ENCODE measurements at regions not wholly inside any gene's neighbourhood (a gene's known extent, or its start where the extent isn't known, plus 50 kb on each side); places are given as distances from the start of the nearest gene placed in this dataset.

- TF ChIP-seq CTCF (IDR thresholded peaks at IDR 0.05), result no peak
These were observed 447.3 kb upstream of the NRP1 start for GRCh38 chr10:33781606-33782395.

DNA sequence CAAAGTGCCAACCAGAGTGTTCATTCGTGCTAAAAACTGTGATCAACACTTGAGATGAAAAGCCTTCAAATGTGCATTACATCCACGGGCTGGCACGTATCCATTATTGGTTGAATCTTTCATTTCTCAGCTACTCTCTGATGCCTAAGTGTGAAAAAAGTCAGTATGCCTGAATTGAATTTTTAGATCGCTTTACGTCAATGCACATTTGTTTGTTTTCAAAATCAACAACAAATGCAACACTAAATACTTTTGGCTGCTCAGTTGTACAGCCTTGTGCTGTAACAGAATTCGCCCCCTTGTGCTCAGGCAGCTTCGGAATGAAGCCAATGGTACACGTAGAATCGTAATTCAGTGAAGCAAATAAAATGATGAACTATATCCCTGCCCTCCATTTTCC, 446.5 kb upstream of the NRP1 start:
- TF ChIP-seq CTCF (IDR thresholded peaks at IDR 0.05), result no peak

- TF ChIP-seq CTCF (IDR thresholded peaks at IDR 0.05), result no peak
These were observed 442.8 kb upstream of the NRP1 start for GRCh38 chr10:33777223-33777622.

DNA sequence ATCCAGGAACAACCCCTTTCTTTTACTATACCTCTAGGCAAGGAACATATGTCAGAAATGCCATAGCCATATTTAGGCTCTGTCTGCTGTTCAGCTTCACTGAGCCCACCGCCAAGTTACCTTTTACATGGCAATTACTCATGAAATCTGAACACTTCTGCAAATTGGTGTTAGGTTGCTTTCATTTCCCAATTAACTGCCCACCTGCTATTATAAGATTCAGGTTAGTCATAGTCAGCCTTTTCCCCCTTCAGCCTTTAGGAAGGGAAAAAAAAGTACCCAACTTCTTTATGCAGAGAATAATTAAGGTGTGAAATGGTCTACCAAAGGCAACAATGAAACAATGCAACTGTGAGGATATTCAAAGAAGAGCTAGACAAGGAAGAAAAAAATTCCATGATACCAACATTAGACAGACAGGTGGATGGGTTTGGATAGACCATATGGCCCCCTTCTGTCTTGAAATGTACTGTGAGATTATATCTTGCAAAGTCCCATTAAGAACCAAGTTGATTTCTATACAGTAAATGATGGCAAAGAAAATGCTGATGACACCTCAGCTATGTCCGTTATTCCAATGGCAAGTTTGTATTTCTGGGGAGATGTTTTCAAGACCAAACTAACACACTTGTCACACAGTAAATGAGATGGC, 442.1 kb upstream of the NRP1 start:
- no peak for TF ChIP-seq CTCF (IDR thresholded peaks at IDR 0.05)

DNA sequence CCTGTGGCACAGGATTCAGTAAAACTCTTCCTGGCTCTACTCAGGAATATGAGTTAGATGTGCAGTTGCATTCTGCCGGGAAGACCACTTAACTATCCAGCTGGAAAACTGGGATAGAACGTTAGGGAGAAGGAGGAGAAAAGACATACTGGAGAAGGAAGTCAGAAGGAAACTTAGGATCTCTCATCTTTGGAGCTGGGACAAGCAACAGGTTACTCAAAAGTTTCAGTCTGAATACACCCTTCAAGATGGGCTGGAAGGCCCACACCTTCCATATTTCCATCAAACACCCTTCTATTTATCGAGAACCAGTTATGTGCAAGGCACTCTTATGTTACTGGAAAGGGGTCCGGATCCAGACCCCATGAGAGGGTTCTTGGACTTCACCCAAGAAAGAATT, 440.4 kb upstream of the NRP1 start:
- TF ChIP-seq CTCF (IDR thresholded peaks at IDR 0.05), result no peak

DNA sequence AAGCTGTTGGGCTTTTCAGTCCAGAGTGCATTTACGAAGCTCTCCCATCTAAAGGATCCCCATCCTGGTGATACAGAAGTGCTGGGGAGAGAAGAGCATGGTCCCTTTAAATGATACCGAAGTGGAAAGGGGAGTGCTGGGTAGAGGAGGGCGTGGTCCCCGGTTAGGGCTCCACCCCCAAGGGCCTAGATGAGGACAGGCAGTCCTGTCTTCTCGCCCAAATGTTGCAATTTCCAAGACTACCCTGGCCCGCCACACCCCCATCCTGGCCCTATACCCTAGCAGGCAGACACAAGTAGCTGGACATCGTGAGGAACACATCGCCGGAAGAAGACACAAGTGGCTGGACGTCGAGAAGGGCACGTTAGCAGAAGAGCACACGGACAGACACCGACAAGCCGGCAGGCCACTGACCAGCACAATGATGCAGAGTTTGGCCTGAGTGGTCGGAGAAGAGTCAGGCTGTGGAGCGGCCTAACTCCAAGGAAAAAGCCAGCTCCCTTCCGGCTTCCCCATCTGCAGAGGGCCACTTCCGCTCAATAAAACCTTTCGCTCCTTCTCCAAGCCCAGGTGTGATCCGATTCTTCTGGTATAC, 439.5 kb upstream of the NRP1 start:
- no peak for TF ChIP-seq CTCF (IDR thresholded peaks at IDR 0.05)

- no peak for TF ChIP-seq CTCF (IDR thresholded peaks at IDR 0.05)
These were observed 438.7 kb upstream of the NRP1 start for GRCh38 chr10:33773253-33773573.
